H1 (cell line): ENCODE measurements at regions not wholly inside any gene's neighbourhood (a gene's known extent, or its start where the extent isn't known, plus 50 kb on each side); places are given as distances from the start of the nearest gene placed in this dataset.

Experiments used
- ASH2L ChIP-seq: fragments of 200-600, 300-600 bp; sonication (generic); IDR thresholded peaks from one replicate; pipeline ENCODE4 v1.7.1; 2017; ENCODE audit warnings: low read length
- ATF3 ChIP-seq: IDR thresholded peaks from 2 replicates; pipeline ENCODE4 v1.6.1; 2011; ENCODE audit warnings: low read depth, mild to moderate bottlenecking, low read length; ENCODE audit not compliant: insufficient read depth
- JUN ChIP-seq: IDR thresholded peaks from 2 replicates; pipeline ENCODE4 v1.6.1; 2011; ENCODE audit warnings: low read depth, mild to moderate bottlenecking, improper control_type of control experiment, low read length
- KDM1A ChIP-seq: fragments of 200-600, 300-600 bp; sonication (generic); IDR thresholded peaks from 2 replicates; pipeline ENCODE4 v1.7.1; 2016; ENCODE audit warnings: mild to moderate bottlenecking, low read length, borderline replicate concordance
- PHF8 ChIP-seq: fragments of 200-600 bp; sonication (generic); conservative IDR thresholded peaks from 2 replicates; pipeline ENCODE4 v1.7.1; 2012; ENCODE audit warnings: low read depth, mild to moderate bottlenecking, inconsistent platforms, low read length, moderate library complexity
- SAP30 ChIP-seq: fragments of 300-600 bp; sonication (generic); IDR thresholded peaks from 2 replicates; pipeline ENCODE4 v1.7.1; 2012; ENCODE audit warnings: low read length, moderate library complexity, mild to moderate bottlenecking, inconsistent platforms; ENCODE audit not compliant: insufficient read depth, insufficient replicate concordance
- TBP ChIP-seq: IDR thresholded peaks from 2 replicates; pipeline ENCODE4 v1.6.1; 2011; ENCODE audit warnings: low read depth, low read length, improper control_type of control experiment

- TF ChIP-seq JUN (no peak), PHF8 (no peak), SAP30 (no peak), KDM1A (no peak), ATF3 (no peak), ASH2L (no peak), TBP (no peak)
These were observed 83.6 kb upstream of the SLC13A1 start (continued) for GRCh38 chr7:123283373-123283772.
